ENCODE measurements at regions not wholly inside any gene's neighbourhood (a gene's known extent, or its start where the extent isn't known, plus 50 kb on each side); places are given as distances from the start of the nearest gene placed in this dataset.

DNA sequence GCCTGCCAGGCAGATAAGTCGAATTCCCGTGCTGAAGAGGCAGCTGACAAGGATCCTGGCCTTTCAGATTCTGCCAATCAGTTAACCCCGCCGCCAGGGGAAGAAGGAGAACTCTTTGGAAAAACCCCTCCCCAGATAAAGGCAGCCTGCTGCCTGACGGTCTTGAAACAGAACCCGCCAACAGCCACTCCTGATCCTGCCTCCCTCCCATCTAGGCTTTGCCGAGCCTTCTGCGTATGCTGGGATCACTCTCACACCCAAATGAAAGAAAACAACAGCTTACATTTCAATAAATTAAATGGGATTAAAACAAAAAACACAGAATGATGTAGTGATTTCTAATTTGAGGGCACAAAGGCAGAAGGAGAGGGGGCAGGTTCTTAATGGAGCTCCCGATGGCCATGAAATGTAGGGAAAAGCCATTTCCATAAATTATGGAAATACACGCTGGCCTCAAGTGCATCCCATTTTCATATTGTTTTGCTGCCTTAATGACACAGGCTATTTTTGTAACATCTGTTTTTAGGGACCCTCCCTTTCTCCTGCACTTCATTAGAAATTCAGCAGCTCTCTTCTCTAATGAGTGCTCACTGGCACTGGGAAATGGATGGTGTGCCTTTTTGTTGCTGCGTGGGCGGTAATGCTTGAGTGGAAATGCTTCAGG is 319.1 kb downstream of the MED10 start:
- TF ChIP-seq CTCF (conservative IDR thresholded peaks at IDR 0.05; ENCODE audit: low read depth, low read length) (no peak), EZH2 (IDR thresholded peaks at IDR 0.05; ENCODE audit: low read length, unreplicated experiment) (no peak)

Measured in PC-3 (cell line).